Tibial nerve (tissue), 4 donors: ENCODE measurements at regions not wholly inside any gene's neighbourhood (a gene's known extent, or its start where the extent isn't known, plus 50 kb on each side); places are given as distances from the start of the nearest gene placed in this dataset.

Experiments used
- DNase-seq, 2 donors: peaks; one replicate each; pipeline ENCODE4 v3.0.0-alpha.2; 2019; ENCODE audit warnings: low spot score in 2 of 2
- H3K27ac ChIP-seq, 4 donors: fragments of 200-600 bp; sonication (generic) in 3 of 4; one replicate each; pipeline ENCODE4 v1.5.1; 2017 to 2019; ENCODE audit warnings: mild to moderate bottlenecking in 1 of 4
- H3K27me3 ChIP-seq, 2 donors: fragments of 200-600 bp; sonication (generic) in 1 of 2; one replicate each; pipeline versions ENCODE4 v1.5.1 to v1.6.0; 2017 to 2019
- H3K36me3 ChIP-seq, 3 donors: fragments of 200-600 bp; sonication (generic); one replicate each; pipeline ENCODE4 v1.5.1; 2018 to 2019
- H3K4me1 ChIP-seq, 4 donors: fragments of 200-600 bp; sonication (generic) in 3 of 4; one replicate each; pipeline ENCODE4 v1.5.1; 2017 to 2019
- H3K4me3 ChIP-seq, 4 donors: fragments of 200-600 bp; sonication (generic) in 3 of 4; one replicate each; pipeline ENCODE4 v1.5.1; 2017 to 2019; ENCODE audit warnings: mild to moderate bottlenecking in 1 of 4, moderate library complexity in 1 of 4
- H3K9me3 ChIP-seq, 4 donors: fragments of 200-600 bp; sonication (generic) in 3 of 4; one replicate each; pipeline ENCODE4 v1.5.1; 2017 to 2019
- CTCF ChIP-seq, 5 experiments: fragments of 200-600 bp in 3 of 5; fragments of 450-650 bp in 2 of 5; sonication (generic) in 3 of 5; IDR thresholded peaks; one replicate each; pipeline ENCODE4 v1.5.1; 2016 to 2019; ENCODE audit warnings: antibody characterized with exemption in 5 of 5, mild to moderate bottlenecking in 3 of 5, moderate library complexity in 2 of 5
- EP300 ChIP-seq, 2 donors: sonication (generic); formaldehyde crosslinking; IDR thresholded peaks; one replicate each; pipeline ENCODE4 v1.6.1; 2017; ENCODE audit warnings: antibody characterized with exemption in 2 of 2, mild to moderate bottlenecking in 1 of 2
- POLR2A ChIP-seq, 2 donors: fragments of 450-650 bp; IDR thresholded peaks; one replicate each; pipeline ENCODE4 v1.6.1; 2017; ENCODE audit warnings: antibody characterized with exemption in 2 of 2, mild to moderate bottlenecking in 2 of 2, moderate library complexity in 2 of 2
- WGBS, 2 donors: methylation state at CpG; one replicate each; pipeline ENCODE4 v1.1.5; 2018; 5-methylcytosine and 5-hydroxymethylcytosine counted together

- Histone ChIP-seq H3K4me3 (no peak overlapping the region), H3K9me3 (peaks cover 0 to 5% (median 0%) of the 10 kb centered on the region in 4 donors), H3K4me1 (no peaks in the 10 kb centered on the region), H3K36me3 (no peaks in the 10 kb centered on the region), H3K27ac (no peak overlapping the region), H3K27me3 (no peaks in the 10 kb centered on the region)
- no peak for DNase-seq
- TF ChIP-seq CTCF (IDR thresholded peaks at IDR 0.05): no peak
- TF ChIP-seq EP300 (IDR thresholded peaks at IDR 0.05): no peak
- TF ChIP-seq POLR2A (IDR thresholded peaks at IDR 0.05): no peak
- WGBS, 2 donors: 53 to 54% methylated on average over 4 of the region's 4 CpGs
Measured at GRCh38 chr12:126509572-126509971, 1444.3 kb downstream of the AACS start.

- DNase-seq: no peak
- H3K9me3 ChIP-seq: peaks cover 0 to 5% (median 0%) of the 10 kb centered on the region in 4 donors
- TF ChIP-seq CTCF (IDR thresholded peaks at IDR 0.05) (no peak), EP300 (IDR thresholded peaks at IDR 0.05) (no peak), POLR2A (IDR thresholded peaks at IDR 0.05) (no peak)
- H3K27me3 ChIP-seq: no peaks in the 10 kb centered on the region
- no peak overlapping the region for H3K27ac ChIP-seq
- WGBS, 2 donors: 85 to 87% methylated on average over 5 of the region's 5 CpGs
- H3K4me3 ChIP-seq: no peak overlapping the region
- H3K36me3 ChIP-seq: no peaks in the 10 kb centered on the region
- H3K4me1 ChIP-seq: no peaks in the 10 kb centered on the region
Measured at GRCh38 chr12:126510630-126511029, 1445.4 kb downstream of the AACS start.

GRCh38 chr12:126512916-126513913, 1448.0 kb downstream of the AACS start:
- H3K36me3 ChIP-seq: no peaks in the 10 kb centered on the region
- TF ChIP-seq CTCF (IDR thresholded peaks at IDR 0.05) (no peak), POLR2A (IDR thresholded peaks at IDR 0.05) (no peak), EP300 (IDR thresholded peaks at IDR 0.05) (no peak)
- H3K27ac ChIP-seq: no peak overlapping the region
- no peaks in the 10 kb centered on the region for H3K27me3 ChIP-seq
- DNase-seq: no peak
- 59 to 66% methylated on average over 5 of the region's 5 CpGs for WGBS, 2 donors
- no peak overlapping the region for H3K4me3 ChIP-seq
- H3K9me3 ChIP-seq: no peaks in the 10 kb centered on the region
- no peaks in the 10 kb centered on the region for H3K4me1 ChIP-seq

- Histone ChIP-seq H3K36me3 (no peaks in the 10 kb centered on the region), H3K4me3 (no peak overlapping the region), H3K9me3 (no peaks in the 10 kb centered on the region), H3K27ac (no peak overlapping the region), H3K27me3 (no peaks in the 10 kb centered on the region), H3K4me1 (no peaks in the 10 kb centered on the region)
- 73 to 77% methylated on average over 10 of the region's 10 CpGs for WGBS, 2 donors
- TF ChIP-seq EP300 (IDR thresholded peaks at IDR 0.05) (no peak), POLR2A (IDR thresholded peaks at IDR 0.05) (no peak), CTCF (IDR thresholded peaks at IDR 0.05) (no peak)
- DNase-seq: no peak
Measured at GRCh38 chr12:126518596-126519200, 1453.5 kb downstream of the AACS start.

- H3K9me3 ChIP-seq: no peaks in the 10 kb centered on the region
- H3K4me1 ChIP-seq: no peaks in the 10 kb centered on the region
- TF ChIP-seq POLR2A (IDR thresholded peaks at IDR 0.05): no peak
- TF ChIP-seq CTCF (IDR thresholded peaks at IDR 0.05): no peak
- TF ChIP-seq EP300 (IDR thresholded peaks at IDR 0.05): no peak
- H3K36me3 ChIP-seq: no peaks in the 10 kb centered on the region
- no peaks in the 10 kb centered on the region for H3K27me3 ChIP-seq
- WGBS, 2 donors: 65 to 69% methylated on average over 3 of the region's 3 CpGs
- no peak overlapping the region for H3K4me3 ChIP-seq
- no peak overlapping the region for H3K27ac ChIP-seq
- no peak for DNase-seq
Measured at GRCh38 chr12:126519833-126520232, 1454.6 kb downstream of the AACS start.
